GM18517 (cell line): ENCODE measurements at regions not wholly inside any gene's neighbourhood (a gene's known extent, or its start where the extent isn't known, plus 50 kb on each side); places are given as distances from the start of the nearest gene placed in this dataset.

ENCODE experiments used
- ATAC-seq: cut with Tn5 transposase; IDR thresholded peaks from one replicate; pipeline ENCODE4 v1.9.1; 2021; ENCODE audit warnings: mild to moderate bottlenecking, moderate library complexity; ENCODE audit not compliant: unreplicated experiment

DNA sequence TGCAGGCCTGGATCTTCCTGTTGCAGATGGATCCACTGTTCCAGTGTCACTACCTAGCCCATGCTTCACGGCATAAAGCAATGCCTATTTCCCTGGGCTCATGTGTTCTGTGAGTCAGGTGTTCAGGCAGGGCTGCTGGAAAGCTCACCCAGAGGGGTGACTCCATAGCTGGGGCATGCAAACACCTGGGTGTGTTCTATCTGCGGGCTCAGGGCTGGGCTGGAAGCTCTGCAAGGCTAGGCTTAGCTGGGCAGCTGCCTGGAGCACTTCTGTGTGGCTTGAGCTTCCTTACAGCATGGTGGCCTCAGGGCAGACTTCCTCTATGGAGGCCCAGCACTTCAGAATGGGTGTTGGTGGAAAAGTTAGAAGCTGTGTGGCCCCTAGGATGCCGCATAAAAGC is 139.9 kb downstream of the GADD45G start:
- ATAC-seq: no peak

- no peak for ATAC-seq
These were observed 141.0 kb downstream of the GADD45G start for GRCh38 chr9:89745601-89746376.

DNA sequence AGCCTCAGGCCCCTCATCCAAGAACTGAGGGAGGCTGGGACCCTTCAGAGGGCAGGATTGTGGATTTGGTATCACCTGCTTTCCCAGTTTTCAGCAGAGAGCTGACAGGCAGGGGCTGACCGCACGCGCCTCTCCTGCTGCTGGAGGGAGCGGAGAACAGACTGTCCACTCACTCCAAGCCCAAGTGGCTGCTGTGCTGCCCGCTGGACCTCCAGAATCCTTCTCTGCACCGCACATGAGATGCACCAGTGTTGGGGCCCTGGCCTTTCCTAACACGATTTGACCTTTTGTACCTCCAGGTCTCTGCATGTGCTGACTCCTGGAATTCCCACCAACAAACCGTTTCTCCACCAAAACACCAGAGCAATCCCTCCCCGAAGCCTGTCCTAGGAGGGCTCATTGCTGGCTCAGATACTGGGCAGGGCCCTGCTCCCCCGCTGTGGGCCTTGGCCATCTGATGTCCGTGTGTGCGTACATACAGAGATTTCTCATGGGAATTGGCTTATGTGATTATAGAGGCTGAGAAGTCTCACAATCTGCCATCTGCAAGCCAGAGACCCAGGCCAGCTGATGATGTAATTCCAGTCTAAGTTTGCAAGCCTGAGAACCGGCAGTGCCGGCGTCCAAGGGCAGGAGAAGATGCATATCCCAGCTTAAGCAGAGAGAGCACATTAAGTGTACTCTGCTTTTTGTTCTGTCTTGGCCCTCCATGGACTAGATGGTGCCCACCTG is 141.7 kb downstream of the GADD45G start:
- no peak for ATAC-seq

DNA sequence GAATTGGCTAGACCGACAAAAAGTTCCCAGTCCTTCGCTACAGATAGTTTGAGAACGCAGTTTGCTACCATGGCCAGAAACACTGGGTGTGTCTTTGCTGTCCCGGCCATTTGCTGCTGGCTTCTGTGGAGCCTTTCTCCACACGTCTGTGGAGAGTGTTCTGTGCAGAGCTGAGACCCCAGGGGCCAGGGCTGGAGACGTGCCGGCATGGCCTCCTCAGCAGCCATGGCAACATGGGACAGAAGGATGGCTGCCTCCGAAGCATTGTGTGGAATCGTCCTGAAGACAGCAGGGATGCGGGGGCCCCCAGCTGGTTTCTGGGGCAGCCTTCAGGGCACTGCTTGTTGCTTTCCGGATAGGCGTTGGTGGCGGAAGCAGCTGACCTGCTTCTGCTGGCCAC is 142.8 kb downstream of the GADD45G start:
- no peak for ATAC-seq

DNA sequence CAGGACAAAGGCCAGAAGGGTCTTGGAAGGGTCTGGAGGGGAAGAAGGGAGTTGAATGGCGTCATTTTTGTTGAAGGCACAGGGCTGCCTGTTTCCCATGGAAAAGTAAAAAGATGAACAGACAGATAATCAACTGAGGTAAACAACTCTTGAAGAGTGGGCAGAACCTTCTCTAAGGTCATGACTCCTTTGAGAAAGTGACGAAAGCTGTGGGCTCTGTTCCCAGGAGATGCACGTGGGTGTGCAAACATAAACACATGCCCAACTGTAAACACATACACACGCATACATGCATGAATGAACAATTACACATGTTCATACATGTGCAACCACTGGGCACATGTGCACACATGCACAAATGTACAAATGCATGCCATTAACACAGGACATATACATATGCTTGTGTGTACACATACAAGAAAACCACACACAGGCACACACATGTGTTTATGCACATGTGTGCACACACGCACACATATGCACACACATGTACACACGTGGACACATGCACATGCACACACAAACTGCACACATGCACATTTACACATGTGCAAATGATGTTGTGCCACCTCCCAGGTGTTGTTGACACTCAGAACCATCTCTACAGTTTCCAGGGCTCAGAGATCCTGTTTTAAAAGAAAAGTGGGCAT is 143.3 kb downstream of the GADD45G start:
- ATAC-seq: no peak

- ATAC-seq: no peak
These were observed 144.2 kb downstream of the GADD45G start for GRCh38 chr9:89748831-89749499.

DNA sequence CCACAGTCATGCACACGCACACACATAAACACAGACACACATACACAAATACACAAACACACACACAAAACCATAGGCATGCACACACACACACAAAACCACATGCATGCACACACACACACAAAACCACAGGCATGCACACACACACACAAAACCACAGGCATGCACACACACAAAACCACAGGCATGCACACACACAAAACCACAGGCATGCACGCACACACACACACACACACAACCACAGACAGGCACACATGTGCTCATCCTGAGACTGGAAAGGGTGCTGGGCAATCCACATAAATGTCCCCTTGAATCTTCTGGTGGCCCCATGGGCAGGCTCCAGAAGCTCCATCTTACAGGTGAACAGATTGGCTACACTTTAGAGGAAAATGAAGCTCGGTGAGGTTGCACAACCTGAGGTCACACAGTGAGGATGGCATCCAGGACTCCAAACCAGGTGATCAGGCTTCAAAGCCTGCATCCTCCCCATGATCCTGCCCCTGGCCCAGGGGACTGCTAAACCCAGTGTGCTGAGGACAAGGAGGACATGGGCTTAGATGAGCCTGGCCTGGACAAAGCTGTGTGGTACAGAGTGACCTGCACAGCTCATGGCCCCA is 144.8 kb downstream of the GADD45G start:
- ATAC-seq: no peak

- ATAC-seq: no peak
These were observed 145.4 kb downstream of the GADD45G start for GRCh38 chr9:89750117-89750791.

- no peak for ATAC-seq
These were observed 146.4 kb downstream of the GADD45G start for GRCh38 chr9:89751079-89751825.

- no peak for ATAC-seq
These were observed 147.3 kb downstream of the GADD45G start for GRCh38 chr9:89752154-89752553.

DNA sequence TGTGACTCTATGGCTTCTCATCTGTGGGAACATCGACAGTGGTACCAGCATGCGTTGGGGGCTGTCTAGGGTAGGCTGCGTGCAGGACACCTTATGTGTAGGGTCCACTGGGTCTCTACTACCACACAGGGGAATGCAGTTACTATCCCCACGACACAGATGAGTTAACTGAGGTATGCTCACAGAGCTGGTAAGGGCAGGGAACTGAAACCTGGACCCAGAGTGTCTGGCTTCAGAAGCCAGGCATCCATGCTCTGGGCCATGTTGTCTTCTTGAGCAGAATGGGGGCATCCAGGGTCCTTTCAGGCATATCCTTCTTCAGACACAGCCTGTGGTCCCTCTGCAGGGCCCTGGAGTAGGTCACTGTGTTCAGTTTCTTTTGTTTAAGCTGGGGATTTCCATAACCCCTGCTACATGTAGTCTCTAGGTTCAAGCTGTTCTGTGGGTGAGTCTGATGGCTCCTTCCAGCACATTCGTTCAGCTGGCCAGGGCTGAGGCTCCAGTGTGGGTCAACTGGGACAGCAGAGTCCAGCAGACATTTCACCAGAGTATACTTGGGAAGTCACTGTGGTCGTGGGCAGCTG is 148.8 kb downstream of the GADD45G start:
- ATAC-seq: no peak

DNA sequence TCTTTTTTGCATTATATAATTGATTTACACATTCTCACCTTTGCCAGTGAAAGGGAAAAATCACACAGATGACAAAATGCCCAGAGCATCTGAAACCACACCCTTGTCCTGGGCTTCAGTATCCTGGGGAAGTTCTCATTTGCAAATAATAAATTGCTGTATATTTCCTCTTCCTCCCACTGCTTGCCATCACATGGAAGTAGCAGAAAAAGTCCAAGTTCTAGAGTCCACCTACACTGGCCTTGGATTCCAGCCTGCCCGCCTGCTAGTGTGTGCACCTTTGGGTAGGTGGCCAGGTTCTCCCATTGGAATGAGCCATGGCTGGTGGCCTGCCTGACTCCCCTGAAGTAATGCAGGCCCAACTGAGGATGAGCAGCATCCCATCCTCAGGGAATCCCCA is 149.4 kb downstream of the GADD45G start:
- ATAC-seq: no peak

GRCh38 chr9:89755821-89756220 is 151.0 kb downstream of the GADD45G start:
- no peak for ATAC-seq

DNA sequence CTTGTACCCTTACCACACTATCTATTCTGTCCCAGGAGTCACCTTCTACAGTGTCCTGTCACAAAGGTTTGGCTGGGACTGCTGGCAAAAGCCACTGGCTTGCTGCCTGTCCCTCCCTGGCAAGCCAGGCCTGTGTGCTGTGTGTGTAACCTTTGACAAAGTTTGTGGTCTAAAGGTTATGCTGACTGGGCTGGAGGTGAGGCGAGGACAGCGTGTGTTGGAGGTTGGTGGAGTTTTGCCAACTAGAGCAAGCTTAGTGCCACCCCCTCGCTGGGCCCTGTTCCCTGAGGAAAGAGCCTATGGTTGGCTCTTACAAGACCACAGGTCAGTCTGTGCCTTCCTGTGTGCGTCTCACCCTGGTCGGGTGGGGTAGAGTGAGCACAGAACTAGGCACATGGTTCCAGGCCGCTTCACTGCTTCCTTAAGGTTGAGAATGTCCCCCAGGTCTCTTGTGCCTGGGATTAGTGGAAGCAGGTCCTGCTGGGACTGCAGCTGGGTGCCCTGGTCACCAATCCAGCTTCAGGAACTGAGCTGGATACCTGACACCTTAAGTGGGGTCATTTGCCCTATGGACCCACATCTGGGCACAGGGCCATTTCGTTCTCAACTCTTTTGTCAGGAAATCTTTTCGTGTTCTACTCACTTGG is 152.2 kb downstream of the GADD45G start:
- ATAC-seq: no peak

DNA sequence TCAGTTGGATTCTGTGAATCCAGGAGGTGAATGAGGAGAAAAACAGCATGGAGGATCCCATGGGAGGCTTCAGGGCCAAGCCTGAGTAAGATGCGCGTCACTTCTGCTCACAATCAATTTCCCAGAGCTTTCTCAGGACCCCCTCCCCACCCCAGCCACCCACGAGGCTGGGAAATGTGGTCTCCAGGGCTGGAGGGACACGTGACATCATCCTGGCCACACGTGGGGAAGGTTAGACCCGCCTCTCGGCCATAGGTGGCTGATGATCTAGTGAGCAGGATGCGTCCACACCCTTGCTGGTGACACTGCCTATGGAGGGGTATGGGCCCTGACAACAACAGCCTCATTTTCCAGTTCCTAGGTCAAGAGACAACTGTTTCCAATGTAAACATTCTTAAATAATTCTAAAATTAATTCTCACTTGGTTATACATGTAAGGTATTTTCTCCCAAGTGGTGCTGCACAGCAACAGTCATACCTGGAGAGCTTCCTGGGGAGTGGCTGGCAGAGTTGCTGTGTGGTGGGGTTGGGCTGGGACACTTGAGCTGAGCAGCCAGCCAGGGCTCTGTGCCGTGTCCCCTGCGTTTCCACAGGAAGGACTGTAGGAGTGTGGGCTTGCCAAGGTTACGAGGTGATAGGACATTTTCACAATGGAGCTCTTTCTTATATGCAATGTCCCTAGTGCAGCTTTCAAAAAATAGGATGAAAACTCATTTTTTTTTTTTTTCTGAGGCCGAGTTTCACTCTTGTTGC is 153.1 kb downstream of the GADD45G start:
- ATAC-seq: no peak

- ATAC-seq: no peak
These were observed 154.8 kb downstream of the GADD45G start for GRCh38 chr9:89759572-89759971.

GRCh38 chr9:89760123-89760522 is 155.3 kb downstream of the GADD45G start:
- no peak for ATAC-seq

DNA sequence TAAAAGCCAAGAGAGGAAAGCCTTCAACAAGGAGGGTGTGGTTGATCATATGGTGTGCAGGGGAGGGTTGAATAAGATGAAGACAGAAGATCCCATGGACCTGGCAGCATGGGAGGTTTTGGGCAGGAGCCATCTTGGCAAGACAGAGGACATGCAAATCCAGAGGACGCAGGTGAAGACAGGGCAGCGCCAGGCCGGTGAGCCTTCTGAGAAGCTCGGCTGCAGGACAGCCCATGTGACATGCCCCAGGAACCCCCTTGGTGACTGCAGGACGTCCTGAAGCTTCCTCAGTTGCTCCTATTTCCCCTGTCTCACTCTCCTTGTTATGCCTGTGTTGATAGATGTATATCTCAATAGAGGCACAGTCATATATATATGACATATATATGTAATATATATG is 159.4 kb downstream of the GADD45G start:
- ATAC-seq: no peak
